Stimulated activated CD4-positive, alpha-beta T cell treated with anti-CD3 and anti-CD28 coated beads, TNF-alpha, amount 100 ng/mL, for 24 hours (primary cell): ENCODE measurements at regions not wholly inside any gene's neighbourhood (a gene's known extent, or its start where the extent isn't known, plus 50 kb on each side); places are given as distances from the start of the nearest gene placed in this dataset.
"Not testable (repeated sequence)": the region's sequence is repeated elsewhere in the genome, so short reads cannot be mapped to it uniquely, and the experiment has no call there.

Experiments used
- DNase-seq, 3 experiments: peaks; one replicate each; pipeline ENCODE4 v3.0.0-alpha.2; 2020; ENCODE audit warnings: low read depth in 3 of 3

DNA sequence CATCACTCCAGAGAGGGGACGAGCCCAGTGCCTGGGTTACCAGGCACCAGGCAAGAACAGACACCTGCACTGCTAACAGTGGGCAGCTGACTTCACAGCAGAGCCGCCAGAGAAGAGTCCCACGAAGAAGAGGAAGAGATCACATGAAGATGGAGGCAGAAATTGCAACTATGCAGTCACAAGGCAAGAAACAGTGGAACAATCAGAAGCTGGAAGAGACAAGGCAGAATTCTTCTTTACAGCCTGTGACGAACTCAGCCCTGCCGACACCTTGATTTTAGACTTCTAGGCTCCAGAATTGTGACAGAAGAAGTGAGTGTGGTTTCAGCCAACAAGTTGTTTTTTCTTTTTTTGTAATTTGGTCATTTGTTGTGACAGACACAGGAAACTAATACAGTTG, 59.2 kb downstream of the IL12A start:
- DNase-seq = no peak

DNA sequence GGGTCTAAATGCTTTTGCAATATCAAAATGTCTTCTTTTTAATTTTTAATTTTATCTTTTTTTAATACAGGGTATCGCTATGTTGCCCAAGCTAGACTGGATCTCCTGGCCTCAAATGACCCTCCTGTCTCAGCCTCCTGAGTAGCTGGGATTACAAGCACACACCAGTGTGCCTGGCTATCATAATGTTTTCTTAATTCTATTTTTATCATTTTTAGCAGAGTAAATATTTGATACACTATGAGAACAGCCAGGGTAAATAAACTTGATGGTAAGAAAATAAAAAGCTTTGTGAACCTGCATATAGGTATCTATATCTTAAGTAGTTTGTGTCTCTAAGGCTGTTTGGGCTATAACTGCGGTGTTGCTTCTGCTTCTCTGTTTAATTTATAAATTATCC, 60.4 kb downstream of the IL12A start:
- DNase-seq = no peak

DNA sequence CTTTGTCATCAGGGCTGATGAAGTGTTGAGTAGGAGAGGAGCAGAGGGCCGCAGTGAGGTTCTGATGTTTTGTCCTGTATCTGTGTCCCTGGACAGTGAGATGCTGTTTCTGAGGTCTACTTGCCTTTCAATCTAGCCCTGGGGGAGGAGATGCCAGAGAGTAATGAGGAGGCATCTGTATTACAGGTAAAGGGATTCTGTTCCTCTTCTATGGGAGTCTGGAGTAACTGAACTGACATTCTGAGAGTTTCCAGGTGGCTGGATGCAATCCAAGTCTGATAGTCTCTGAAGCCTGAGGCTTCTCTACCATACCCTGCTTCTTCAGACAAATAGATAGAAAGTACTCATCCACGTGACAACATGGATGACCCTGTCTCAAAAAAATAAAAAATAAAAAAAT, 60.9 kb downstream of the IL12A start:
- no peak for DNase-seq

DNA sequence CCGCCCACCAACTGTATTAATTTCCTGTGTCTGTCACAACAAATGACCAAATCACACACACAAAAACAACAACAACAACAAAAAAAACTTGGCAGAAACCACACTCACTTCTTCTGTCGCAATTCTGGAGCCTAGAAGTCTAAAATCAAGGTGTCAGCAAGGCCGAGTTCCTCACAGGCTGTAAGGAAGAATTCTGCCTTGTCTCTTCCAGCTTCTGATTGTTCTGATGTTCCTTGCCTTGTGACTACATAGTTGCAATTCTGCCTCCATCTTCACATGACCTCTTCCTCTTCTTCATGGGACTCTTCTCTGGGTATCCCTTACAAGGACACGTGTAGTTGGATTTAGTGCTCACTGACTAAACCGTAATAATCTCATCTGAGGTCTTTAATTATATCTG, 61.4 kb downstream of the IL12A start:
- DNase-seq = no peak

DNA sequence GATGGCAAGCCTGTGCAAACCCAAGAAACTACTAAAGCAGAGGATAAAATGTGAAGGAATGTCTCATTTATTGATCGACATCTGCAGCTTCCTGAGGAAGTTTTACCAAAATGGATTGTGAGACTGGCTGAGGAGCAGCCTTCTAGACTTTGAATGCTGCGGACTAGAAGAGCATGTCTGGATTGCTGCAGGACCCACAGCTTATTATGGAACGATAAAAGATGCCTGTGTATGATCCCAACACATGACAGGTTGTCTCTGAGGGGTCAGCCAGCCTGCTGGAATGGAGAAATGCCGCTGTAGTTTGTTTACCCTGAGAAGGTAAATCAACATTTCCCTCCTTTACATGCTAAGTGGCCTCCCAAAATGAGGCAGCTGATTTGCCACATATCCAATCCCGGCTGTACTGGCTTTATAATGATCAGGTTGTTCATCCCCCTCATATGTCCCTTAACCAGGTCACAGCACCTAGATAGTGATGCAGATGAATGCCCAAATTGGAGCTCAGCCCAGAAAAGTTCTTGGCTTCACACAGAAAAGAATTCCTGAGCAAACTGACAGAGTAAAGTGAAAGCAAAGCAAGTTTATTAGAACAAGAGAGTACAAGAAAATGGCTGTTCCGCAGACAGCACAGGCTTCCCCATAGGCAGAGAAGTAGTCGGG, 63.9 kb downstream of the IL12A start:
- DNase-seq = no peak

DNA sequence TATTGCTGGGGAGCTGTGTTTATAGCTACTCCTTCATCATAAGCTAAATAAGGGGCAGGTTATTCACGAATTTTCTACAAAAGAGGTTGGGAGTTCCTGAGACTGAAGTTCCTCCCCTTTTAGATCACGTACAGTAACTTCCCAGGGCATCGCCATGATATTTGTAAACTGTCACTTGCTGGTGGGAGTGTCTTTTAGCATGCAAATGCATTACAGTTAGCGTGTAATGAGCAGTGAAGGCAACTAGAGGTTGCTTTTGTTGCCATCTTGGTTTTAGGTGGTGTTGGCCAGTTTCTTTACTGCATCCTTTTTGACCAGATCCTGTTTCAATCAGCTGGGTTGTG, 64.4 kb downstream of the IL12A start:
- DNase-seq = no peak

DNA sequence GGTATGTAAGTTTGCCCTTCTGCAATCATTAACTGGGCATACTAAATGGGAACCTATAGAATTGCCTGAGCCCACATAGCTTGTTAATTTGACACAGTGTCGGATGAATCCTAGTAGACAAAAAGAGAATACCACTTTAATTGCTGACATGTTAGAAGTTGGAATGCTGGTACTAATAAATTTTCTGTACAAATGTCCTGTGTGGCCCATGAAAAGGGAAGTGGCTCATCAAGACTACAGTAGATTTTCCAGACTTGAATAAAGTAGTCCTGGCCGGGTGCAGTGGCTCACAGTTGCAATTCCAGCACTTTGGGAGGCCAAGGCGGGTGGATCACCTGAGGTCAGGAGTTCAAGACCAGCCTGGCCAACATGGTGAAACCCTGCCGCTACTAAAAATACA, 66.2 kb downstream of the IL12A start:
- not testable (repeated sequence) for DNase-seq

DNA sequence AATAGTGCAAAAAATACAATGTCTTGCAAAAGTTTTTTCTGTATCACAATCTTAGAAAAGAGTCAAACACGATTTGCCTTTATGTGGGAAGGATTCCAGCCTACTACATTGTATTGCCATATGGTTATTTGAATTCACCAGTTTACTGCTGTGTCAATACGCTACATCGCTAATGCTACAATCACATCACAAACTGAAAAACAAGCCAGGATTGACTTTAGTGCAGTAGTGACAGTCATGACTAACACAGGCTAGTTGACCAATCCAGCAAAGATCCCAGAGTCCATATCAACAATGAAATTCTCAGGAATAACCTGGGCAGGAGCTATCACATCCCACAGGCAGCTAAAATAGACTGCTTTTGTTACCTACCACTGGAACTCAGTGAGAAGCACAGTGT, 67.0 kb downstream of the IL12A start:
- no peak for DNase-seq

DNA sequence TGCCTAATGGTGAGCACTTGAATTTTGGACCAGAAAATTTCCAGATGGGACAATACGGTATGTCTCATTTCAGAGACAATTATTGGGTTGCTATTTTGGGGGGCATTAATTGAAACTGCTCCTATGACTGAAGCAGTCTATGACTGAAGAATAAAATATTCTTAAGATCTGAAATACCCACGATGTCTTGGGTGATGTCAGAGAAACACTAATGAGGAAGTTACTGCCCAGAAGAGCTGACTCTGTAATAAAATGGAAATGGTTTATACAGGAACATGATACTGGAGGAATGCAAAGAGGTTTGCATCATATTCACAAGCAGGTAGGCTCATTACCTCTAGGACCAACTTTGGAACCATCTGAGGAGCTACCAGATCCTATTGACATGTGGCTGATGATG, 68.7 kb downstream of the IL12A start:
- DNase-seq = no peak

DNA sequence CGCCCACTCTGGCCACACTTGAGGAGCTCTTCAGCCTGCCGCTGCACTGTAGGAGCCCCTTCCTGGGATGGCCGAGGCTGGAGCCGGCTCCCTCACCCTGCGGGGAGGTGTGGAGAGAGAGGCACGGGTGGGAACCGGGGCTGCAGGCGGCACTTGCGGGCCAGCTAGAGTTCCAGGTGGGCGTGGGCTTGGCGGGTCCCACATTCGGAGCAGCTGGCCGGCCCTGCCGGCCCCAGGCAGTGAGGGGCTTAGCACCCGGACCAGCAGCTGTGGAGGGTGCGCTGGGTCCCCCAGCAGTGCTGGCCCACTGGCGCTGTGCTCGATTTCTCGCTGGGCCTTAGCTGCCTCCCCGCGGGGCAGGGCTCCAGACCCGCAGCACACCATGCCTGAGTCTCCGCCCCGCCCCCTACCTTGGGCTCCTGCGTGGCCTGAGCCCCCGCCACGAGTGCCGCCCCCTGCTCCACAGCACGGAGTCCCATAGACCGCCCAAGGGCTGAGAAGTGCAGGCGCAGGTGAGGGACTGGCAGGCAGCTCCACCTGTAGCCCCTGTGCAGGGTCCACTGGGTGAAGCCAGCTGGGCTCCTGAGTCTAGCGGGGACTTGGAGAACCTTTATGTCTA, 71.9 kb downstream of the IL12A start:
- DNase-seq = no peak

DNA sequence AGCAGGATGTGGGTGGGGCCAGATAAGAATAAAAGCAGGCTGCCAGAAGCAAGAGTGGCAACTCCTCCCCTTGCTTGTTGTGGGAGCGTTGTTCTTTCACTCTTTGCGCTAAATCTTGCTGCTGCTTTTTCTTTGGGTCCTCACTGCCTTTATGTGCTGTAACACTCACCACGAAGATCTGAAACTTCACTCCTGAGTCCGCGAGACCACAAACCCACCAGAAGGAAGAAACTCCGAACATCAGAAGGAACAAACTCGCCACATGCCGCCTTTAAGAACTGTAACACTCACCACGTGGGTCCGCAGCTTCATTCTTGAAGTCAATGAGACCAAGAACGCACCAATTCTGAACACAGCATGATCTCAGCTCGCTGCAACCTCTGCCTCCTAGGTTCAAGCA, 72.9 kb downstream of the IL12A start:
- no peak for DNase-seq

DNA sequence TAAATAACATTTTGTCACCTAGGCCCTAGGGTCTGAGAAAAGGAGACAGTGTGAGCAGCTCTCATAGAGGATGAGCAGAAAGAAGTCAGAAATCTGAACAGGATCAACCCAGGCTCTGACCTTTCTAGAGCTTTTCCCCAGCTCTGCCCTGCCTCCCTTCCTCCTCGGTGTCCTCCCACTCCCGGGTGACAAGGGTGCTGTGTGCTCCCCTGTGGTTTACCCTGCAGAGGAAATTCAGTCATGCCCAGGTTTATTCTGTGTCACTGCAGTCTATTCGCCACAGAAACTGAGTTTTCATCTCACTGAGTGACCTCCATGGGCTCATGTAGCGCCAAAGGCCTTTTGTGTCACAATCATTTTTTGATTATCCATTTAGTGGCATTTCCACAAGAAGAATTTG, 76.6 kb downstream of the IL12A start:
- DNase-seq = no peak

DNA sequence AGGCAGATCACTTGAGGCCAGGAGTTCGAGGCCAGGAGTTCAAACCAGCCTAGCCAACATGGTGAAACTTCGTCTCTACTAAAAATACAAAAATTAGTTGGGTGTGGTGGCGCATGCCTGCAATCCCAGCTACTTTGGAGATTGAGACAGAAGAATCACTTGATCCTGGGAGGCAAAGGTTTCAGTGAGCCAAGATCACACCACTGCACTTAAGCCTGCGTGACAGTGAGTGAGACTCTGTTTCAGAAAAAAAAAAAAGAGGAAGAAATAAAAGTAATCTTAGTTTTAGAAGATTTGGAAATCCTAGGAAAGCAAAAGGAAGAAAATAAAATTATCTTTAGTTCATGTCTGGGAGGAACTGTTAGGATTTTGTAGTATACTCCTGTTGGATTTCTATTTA, 77.2 kb downstream of the IL12A start:
- no peak for DNase-seq

DNA sequence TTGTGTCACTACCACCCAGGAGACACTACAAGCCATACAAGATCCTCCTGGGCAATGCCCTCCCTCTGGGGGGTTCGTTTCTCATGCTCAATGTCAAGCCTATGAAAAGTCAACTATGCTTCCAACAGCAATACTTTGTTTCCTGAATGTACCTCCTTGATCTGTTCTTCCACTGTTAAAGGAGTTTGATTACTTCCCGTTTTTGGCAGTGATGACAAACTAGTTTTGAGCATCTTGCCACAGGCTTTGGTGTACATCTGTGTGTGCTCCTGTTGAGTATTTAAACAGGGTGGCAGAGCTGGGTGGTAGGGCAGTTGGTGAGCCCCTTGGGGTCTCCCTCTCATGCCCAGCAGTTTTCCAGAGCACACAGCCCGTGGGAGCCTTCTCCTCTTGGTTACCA, 81.4 kb downstream of the IL12A start:
- DNase-seq = no peak

DNA sequence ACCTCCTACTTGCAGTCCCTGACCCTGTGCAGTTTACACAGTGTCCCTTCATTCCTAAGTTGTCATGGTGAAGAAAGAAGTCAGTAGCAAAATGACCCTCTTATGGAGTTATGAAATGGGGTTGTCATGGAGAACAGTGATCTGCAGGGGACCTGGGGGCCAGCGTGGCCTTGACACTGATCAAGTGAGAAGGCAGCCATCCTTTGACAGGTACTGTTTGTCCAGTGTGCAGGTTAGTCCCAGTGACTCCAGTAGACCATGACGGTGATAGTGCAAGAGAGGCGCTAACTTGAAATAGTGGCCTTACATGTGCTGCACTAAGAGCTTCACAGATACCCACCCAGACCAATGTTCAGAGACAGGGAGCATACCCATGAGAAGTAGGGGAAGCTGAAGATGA, 87.9 kb downstream of the IL12A start:
- no peak for DNase-seq

DNA sequence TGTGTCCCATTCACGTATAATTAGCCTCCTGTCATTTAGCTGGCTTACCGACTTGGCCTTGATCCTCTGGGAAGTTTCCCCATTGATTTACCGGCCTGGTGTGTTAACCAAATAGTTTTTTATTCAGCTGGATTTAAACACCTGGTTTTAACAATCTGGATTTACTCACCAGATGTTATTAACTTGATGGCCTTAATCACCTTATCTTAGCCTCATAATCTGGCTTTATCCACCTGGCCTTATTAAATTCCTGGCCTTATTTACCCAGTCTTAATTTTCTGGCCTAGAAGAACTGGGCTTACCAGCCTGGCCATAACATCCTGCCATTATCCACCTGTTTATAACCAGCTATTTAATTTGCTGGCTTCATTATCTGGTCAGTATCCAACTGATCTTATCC, 89.9 kb downstream of the IL12A start:
- DNase-seq = no peak

DNA sequence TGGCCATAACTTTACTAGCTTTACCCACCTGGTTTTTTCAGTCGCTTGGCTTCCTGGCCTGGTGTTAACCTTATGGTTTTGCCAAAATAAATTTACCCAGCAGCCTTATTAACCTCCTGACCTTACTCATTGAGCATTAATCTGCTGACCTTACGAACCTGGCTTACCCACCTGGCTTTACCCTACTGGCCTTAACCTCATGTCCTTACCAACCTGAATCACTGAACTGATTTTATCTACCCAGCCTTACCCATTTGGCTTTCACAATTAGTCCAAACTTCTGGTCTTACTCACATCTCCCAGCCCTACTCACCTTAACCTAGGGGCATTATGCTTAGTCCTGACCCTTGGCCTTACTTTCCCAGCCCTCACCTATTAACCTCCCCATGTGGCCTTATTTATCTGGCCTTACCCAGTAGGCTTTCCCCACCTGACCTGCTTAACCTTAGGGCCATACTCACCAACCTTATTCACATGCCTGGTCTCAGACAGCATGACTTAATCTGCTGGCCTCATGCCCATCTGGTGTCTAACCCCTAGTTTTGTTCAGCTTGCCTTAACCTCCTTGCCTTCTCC, 93.4 kb downstream of the IL12A start:
- no peak for DNase-seq

DNA sequence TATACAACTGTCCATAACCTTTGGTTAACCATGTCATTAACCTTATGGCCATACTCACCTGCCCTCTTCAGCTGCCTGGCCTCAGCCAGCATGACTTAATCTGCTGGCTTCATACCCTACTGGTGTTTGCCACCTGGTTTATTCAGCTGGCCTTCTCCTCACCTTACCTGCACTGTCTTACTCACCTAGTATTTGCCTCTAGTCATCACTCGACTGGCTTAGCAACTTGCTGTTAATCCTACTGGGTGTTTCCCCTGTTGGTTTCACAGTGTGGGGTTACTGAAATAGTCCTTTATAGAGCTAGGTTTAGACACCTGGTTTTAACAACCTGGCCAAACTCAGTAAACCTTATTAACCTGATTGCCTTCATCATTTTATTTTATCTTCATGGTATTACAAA, 96.4 kb downstream of the IL12A start:
- no peak for DNase-seq

DNA sequence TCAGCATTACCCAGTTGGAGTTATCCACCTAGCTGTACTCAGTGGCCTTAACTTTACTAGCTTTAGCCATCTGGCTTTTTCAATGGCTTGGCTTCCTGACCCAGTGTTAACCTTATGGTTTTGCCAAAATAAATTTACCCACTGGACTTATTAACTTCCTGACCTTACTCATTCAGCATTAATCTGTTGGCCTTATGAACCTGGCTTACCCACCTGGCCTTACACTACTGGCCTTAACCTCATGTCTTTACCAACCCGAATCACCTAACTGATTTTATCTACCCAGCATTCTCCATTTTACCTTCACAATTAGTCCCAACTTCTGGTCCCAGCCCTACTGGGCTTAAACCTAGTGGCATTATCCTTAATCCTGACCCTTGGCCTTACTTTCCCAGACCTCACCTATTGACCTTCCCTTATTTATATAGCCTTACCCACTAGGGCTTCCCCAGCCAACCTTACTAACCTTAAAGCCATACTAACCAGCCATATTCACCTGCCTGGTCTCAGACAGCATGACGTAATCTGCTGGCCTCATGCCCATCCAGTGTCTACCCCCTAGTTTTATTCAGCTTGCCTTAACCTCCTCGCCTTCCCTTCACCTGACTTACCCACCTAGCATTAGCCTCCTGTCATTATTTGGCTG, 100.0 kb downstream of the IL12A start:
- no peak for DNase-seq

DNA sequence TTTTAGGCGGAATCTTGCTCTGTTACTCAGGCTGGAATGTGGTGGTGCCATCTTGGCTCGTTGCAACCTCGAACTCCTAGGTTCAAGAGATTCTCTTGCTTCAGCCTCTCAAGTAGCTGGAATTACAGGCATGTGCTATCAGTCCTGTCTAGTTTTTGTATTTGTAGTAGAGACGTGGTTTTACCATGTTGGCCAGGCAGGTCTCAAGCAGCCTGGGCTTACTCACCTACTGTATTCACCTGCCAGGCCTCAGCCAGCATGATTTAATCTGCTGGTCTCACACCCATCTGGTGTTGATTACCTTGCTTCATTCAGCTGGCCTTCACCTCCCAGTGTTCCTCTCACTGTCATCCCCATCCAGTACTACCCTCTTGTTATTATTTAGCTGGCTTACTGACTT, 102.0 kb downstream of the IL12A start:
- DNase-seq = no peak

DNA sequence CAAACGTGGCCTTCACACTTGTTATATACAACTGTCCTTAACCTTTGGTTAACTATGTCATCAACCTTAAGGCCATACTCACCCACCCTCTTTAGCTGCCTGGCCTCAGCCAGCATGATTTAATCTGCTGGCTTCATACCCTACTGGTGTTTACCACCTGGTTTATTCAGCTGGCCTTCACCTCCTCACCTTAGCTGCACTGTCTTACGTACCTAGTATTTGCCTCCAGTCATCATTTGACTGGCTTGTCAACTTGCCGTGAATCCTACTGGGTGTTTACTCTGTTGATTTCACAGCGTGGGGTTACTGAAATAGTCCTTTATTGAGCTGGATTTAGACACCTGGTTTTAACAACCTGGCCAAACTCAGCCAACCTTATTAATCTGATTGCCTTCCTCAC, 102.8 kb downstream of the IL12A start:
- no peak for DNase-seq

DNA sequence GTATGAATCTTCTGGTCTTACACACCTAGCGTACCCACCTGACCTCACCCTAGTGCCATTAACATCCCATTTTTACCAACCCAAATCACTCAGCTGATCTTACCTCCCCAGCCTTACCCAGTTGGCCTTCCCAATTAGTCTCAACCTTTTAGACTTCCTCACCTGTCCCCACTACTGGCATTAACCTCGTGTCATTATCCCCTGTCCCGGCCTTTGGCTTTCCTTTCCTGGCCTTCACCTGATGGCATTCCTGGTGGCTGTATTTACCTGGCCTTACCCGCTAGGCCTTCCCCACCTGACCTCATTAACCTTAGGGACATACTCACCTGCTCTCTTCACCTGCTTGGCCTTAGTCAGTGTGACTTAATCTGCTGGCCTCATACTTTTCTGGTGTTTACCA, 104.1 kb downstream of the IL12A start:
- DNase-seq = no peak

DNA sequence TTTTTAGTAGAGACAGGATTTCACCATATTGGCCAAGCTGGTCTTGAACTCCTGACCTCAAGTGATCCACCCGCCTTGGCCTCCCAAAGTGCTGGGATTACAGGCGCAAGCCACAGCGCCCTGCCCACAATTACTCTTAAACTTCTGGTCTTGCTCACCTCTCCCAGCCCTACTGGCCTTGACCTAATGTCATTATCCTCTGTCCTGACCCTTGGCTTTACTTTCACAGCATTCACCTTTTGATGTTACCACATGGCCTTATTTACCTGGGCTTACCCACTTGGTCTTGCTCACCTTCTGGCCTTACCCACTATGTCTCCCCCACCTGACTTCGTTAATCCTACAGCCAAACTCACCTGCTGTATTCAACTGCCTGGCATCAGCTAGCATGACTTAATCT, 105.9 kb downstream of the IL12A start:
- no peak for DNase-seq
